ENCODE measurements at regions not wholly inside any gene's neighbourhood (a gene's known extent, or its start where the extent isn't known, plus 50 kb on each side); places are given as distances from the start of the nearest gene placed in this dataset.

DNA sequence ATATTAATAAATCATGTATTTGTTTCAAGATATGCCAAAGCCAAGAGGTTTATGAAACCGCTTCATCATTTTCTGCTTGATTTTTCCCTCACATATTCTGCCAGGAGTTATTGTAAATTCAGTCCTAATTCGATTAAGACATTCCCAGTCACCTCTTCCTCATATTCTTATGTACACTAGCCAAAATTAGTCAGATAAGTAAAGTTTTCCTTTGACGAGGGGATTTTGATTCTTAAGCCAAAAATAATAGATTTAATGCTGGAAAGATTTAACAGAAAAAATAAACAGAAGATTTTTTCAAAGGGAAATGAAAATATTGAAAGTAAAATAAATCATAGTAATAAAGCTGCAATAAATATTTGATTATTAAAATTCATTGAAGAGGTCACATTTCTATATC lies 51.0 kb upstream of the VEGFC start:
- H3K27ac ChIP-seq = no peak overlapping the region
- no peak overlapping the region for H3K4me3 ChIP-seq
- H3K27me3 ChIP-seq (replicated peaks) = no peaks in the 10 kb centered on the region
- H3K9me3 ChIP-seq (replicated peaks) = no peaks in the 10 kb centered on the region
- no peak for DNase-seq (ENCODE audit: low read depth in 1 of 2, low spot score in 2 of 2)
- H3K36me3 ChIP-seq = no peaks in the 10 kb centered on the region
- peaks cover 34% of the 10 kb centered on the region for H3K4me1 ChIP-seq (replicated peaks)

DNA sequence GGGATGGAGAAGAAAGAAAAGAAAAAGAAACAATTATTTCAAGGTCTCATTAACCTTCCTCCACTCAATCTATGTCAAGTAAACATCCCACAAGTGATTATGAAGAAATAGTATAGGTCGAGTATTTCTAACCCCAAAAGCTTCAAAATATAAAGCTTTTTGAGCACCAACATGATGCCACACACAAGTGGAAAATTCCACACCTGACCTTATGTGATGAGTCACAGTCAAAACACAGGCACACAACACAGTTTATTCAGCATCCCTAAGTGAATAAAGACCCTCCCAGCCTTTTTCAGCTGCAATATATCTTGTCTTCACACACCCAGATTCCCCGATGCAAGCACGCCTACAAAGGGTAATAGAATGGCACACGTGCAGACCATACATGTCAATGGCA lies 51.7 kb upstream of the VEGFC start:
- no peak overlapping the region for H3K27ac ChIP-seq
- no peak overlapping the region for H3K4me3 ChIP-seq
- no peak for DNase-seq (ENCODE audit: low read depth in 1 of 2, low spot score in 2 of 2)
- no peaks in the 10 kb centered on the region for H3K9me3 ChIP-seq (replicated peaks)
- no peaks in the 10 kb centered on the region for H3K27me3 ChIP-seq (replicated peaks)
- peaks cover 26% of the 10 kb centered on the region for H3K4me1 ChIP-seq (replicated peaks)
- H3K36me3 ChIP-seq = no peaks in the 10 kb centered on the region

DNA sequence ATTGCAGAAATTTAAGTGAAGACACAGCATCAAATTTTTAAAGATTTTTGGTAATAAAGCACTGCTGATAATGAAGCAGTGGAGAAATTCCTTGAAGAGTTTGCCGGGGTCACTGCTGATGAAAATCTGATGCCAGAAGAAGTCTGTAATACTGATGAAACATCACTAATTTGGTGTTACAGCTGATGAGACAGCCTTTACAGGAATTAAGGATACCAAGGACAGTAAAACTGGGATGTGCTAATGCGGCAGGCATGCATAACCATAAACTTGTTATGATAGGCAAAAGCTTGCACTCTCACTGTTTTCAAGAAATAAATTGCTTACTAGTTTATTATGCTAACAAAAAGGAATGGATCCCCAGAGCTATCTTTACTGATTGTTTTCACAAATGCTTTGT lies 52.9 kb upstream of the VEGFC start:
- Histone ChIP-seq H3K9me3 (replicated peaks) (no peaks in the 10 kb centered on the region), H3K4me3 (no peak overlapping the region), H3K27me3 (replicated peaks) (no peaks in the 10 kb centered on the region), H3K27ac (no peak overlapping the region), H3K36me3 (no peaks in the 10 kb centered on the region), H3K4me1 (replicated peaks) (peaks cover 15% of the 10 kb centered on the region)
- DNase-seq (ENCODE audit: low read depth in 1 of 2, low spot score in 2 of 2) = no peak

DNA sequence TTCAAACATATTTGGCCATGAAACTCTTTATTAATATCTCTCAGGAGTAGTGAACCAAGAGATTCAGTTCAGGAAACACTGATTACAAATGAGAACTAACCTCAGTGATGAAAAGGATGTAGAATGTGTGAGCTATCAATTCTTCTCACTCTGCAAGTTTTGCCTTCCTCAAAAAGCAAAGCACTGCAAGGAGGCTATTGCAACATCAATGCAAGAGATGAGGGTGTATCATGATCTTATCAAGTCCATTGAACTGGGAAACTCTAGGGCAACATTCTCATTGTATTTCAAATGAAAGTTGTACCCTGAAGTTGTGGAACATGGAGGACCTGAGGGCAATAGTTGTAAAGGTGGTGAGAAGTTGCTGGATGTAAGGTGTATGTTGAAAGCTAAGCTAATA lies 56.4 kb upstream of the VEGFC start:
- DNase-seq (ENCODE audit: low read depth in 1 of 2, low spot score in 2 of 2) = no peak
- no peaks in the 10 kb centered on the region for H3K9me3 ChIP-seq (replicated peaks)
- H3K4me1 ChIP-seq (replicated peaks) = no peaks in the 10 kb centered on the region; the same call in 1 of the 2 replicates
- no peaks in the 10 kb centered on the region for H3K36me3 ChIP-seq
- no peak overlapping the region for H3K27ac ChIP-seq
- no peak overlapping the region for H3K4me3 ChIP-seq
- H3K27me3 ChIP-seq (replicated peaks) = no peaks in the 10 kb centered on the region

DNA sequence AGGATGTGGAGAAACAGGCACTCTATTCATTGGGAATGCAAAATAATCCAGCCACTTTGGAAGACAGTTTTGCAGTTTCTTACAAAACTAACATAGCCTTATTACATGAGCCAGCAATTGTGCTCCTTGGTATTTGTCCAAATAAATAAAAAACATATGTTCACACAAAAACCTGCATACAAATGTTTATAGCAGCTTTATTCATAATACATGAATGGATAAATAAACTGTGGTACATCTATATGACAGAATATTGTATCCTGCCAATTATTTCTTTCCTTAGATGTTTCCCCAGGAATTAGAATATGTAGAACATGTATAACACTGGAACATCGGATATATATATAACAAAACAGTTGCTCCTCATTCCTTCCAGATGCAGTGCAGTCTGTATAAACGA lies 57.7 kb upstream of the VEGFC start:
- no peaks in the 10 kb centered on the region for H3K36me3 ChIP-seq

DNA sequence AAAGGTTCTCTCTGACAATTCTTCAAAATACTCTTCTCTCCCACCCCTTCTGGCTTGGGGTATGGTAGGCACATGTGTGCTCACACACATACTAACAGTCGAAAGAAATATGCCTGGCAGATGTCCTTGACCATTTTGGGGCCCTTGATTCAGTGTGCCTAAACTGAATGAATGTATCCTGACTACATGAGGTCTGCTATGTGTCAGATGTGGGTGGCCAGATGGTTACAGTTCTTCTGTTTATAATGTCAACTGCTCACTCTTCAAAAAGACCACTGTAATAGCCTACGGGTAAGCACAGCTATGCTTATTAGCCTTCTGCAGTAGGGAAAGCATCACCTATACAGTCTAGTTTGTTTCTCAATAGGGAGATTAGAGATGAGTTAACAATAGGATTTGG lies 63.7 kb upstream of the VEGFC start:
- H3K9me3 ChIP-seq (replicated peaks) = no peaks in the 10 kb centered on the region
- no peak overlapping the region for H3K27ac ChIP-seq
- no peaks in the 10 kb centered on the region for H3K27me3 ChIP-seq (replicated peaks)
- no peaks in the 10 kb centered on the region for H3K4me1 ChIP-seq (replicated peaks)
- H3K36me3 ChIP-seq = no peaks in the 10 kb centered on the region
- no peak for DNase-seq (ENCODE audit: low read depth in 1 of 2, low spot score in 2 of 2)
- H3K4me3 ChIP-seq = no peak overlapping the region

More for the DNA sequence above, 57.7 kb upstream of the VEGFC start:
- H3K27ac ChIP-seq = no peak overlapping the region
- H3K27me3 ChIP-seq (replicated peaks) = no peaks in the 10 kb centered on the region
- H3K4me1 ChIP-seq (replicated peaks) = no peaks in the 10 kb centered on the region; the same call in 1 of the 2 replicates
- DNase-seq (ENCODE audit: low read depth in 1 of 2, low spot score in 2 of 2) = no peak
- no peaks in the 10 kb centered on the region for H3K9me3 ChIP-seq (replicated peaks)
- H3K4me3 ChIP-seq = no peak overlapping the region

DNA sequence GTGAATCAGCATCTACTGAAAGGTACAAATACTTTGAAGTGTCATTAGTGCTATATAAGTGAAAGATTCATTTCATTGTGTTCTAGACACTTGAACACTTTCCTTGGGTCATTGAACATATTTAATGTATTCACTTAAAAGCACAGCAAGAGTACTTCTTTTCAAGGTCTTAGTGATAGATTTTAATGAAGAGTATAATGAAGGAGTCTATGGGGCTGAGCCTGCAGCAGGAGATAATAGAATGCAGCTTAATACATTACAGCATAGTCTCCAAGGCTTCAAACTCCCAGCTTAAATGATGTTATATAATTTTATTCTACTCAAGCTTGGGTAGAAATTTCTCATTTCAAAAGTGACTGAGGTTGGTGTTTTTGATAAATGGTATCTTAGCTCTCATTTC lies 66.1 kb upstream of the VEGFC start:
- no peak overlapping the region for H3K4me3 ChIP-seq
- no peaks in the 10 kb centered on the region for H3K4me1 ChIP-seq (replicated peaks)
- no peaks in the 10 kb centered on the region for H3K27me3 ChIP-seq (replicated peaks)
- no peaks in the 10 kb centered on the region for H3K36me3 ChIP-seq
- H3K27ac ChIP-seq = no peak overlapping the region
- no peak for DNase-seq (ENCODE audit: low read depth in 1 of 2, low spot score in 2 of 2)
- no peaks in the 10 kb centered on the region for H3K9me3 ChIP-seq (replicated peaks)

DNA sequence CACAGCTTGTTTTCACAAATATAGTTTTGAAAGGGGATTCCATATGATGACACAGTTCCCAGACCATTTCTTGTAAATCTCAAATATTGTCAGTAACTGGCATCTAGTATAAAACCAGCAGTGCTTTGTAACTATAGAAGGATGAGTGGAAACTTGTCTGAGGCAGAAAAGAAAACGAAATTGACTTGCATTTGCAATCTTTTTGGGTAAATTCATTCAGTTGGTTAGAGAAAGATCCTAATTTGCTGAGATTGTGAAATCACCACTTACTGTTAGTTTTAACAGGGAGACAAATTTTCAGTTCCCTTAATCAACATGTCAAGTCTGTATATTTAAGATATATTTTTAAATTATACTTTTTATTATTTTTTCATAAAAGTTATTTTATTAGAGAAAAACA lies 71.5 kb upstream of the VEGFC start:
- Histone ChIP-seq H3K36me3 (no peaks in the 10 kb centered on the region), H3K27ac (no peak overlapping the region), H3K9me3 (replicated peaks) (no peaks in the 10 kb centered on the region), H3K4me3 (no peak overlapping the region), H3K27me3 (replicated peaks) (no peaks in the 10 kb centered on the region), H3K4me1 (replicated peaks) (no peaks in the 10 kb centered on the region)
- no peak for DNase-seq (ENCODE audit: low read depth in 1 of 2, low spot score in 2 of 2)

DNA sequence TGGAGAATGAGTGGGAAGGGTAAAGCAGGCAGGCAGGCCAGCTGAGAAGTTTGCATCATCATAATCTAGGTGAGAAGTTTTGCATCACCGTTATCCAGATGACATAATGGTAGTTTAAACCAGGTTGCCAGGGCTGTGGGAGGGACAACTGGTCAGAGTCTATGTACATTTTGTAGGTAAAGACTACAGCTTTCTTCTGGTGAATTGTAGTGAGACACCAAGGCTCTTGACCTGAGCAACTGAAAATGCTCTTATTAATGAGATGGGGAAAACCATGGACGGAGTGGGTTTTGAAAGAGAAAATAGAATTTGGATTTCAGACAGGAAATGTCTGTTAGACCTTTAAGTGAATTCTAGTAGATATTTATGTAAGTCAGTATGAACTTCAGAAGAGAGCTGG lies 76.0 kb upstream of the VEGFC start:
- no peaks in the 10 kb centered on the region for H3K4me1 ChIP-seq (replicated peaks)
- no peak for DNase-seq (ENCODE audit: low read depth in 1 of 2, low spot score in 2 of 2)
- H3K27me3 ChIP-seq (replicated peaks) = no peaks in the 10 kb centered on the region
- H3K36me3 ChIP-seq = no peaks in the 10 kb centered on the region
- no peak overlapping the region for H3K4me3 ChIP-seq
- no peak overlapping the region for H3K27ac ChIP-seq
- H3K9me3 ChIP-seq (replicated peaks) = no peaks in the 10 kb centered on the region

DNA sequence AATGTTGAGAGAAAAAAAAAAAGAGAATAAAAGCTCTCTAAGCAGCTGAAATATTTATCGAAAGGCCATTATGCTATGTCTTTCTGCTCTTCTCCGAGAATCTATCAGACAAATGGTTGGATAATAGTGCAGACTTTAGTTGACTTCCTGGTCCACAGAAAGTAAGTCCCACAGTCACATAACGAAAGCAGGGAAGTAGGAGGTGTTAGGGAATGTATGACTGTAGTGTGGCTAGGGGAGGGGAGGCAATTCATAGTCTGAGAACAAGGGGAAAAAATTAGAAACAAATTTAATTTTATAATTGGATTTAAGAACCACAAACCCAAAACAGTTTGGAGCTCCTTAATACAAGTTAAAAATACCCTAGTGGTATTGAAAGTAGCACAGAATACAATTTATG lies 79.7 kb upstream of the VEGFC start:
- H3K36me3 ChIP-seq = no peaks in the 10 kb centered on the region
- H3K27ac ChIP-seq = no peak overlapping the region
- H3K27me3 ChIP-seq (replicated peaks) = no peaks in the 10 kb centered on the region
- H3K4me1 ChIP-seq (replicated peaks) = no peaks in the 10 kb centered on the region
- no peak overlapping the region for H3K4me3 ChIP-seq
- no peaks in the 10 kb centered on the region for H3K9me3 ChIP-seq (replicated peaks)
- DNase-seq (ENCODE audit: low read depth in 1 of 2, low spot score in 2 of 2) = no peak

DNA sequence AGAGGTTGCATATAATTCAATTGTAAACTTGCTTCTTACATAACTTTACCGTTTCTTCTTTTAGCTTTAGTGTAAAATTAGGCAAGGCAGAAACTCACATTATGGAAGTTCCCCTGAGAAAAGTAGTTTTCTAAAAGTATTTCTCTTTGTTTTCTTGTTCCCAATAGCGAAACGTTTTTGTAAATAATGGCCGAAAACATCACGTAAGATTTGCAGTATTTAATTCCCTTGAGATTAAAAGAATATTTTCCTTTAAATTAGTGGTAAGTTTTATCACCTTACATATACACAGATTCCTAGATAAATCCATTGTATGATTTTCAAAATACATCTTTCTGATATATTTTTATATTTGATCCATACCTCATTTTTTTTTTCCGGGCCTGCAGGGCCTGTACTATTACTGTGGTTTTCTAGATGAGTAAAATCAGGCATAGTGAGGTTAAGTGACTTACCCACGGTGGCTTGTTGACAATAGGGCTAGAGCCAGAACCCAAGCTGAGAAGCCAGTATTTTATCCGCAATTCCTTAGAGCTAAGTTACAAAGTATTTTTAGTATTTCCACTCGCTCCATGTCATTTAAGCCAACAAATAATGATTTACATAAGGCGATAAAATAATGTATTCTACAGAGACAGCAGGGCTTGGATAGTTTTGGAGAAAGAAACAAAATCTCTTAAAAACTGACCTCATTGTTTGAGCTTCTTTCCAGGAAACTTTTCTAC lies 82.2 kb upstream of the VEGFC start:
- no peaks in the 10 kb centered on the region for H3K36me3 ChIP-seq
- H3K9me3 ChIP-seq (replicated peaks) = no peaks in the 10 kb centered on the region
- H3K27ac ChIP-seq = no peak overlapping the region
- no peaks in the 10 kb centered on the region for H3K4me1 ChIP-seq (replicated peaks)
- DNase-seq (ENCODE audit: low read depth in 1 of 2, low spot score in 2 of 2) = no peak
- H3K4me3 ChIP-seq = no peak overlapping the region
- H3K27me3 ChIP-seq (replicated peaks) = no peaks in the 10 kb centered on the region

DNA sequence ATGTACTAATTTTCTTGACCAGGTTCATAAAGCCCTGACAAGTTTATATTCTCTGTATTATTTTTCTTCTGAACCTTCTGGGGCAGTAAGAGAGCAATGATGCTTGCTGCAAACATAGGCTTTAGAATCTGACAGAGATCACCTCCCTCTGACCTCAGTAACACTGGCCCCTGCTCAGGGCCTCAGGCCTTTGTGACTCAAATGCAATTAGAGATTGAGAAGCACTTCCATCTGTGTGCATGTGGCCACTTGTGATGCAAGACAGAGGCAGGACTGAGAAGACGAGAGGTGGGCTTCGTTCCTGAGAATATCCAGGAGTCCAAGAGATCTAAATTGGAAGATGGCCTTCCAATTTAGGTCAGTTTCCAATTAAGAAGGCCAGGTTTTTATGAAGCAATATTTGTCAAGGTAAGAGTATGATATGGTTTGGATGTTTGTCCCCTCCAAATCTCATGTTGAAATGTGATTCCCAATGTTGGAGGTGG lies 82.8 kb upstream of the VEGFC start:
- Histone ChIP-seq H3K27ac (no peak overlapping the region), H3K4me1 (replicated peaks) (no peaks in the 10 kb centered on the region), H3K4me3 (no peak overlapping the region), H3K27me3 (replicated peaks) (no peaks in the 10 kb centered on the region), H3K9me3 (replicated peaks) (no peaks in the 10 kb centered on the region), H3K36me3 (no peaks in the 10 kb centered on the region)
- no peak for DNase-seq (ENCODE audit: low read depth in 1 of 2, low spot score in 2 of 2)

DNA sequence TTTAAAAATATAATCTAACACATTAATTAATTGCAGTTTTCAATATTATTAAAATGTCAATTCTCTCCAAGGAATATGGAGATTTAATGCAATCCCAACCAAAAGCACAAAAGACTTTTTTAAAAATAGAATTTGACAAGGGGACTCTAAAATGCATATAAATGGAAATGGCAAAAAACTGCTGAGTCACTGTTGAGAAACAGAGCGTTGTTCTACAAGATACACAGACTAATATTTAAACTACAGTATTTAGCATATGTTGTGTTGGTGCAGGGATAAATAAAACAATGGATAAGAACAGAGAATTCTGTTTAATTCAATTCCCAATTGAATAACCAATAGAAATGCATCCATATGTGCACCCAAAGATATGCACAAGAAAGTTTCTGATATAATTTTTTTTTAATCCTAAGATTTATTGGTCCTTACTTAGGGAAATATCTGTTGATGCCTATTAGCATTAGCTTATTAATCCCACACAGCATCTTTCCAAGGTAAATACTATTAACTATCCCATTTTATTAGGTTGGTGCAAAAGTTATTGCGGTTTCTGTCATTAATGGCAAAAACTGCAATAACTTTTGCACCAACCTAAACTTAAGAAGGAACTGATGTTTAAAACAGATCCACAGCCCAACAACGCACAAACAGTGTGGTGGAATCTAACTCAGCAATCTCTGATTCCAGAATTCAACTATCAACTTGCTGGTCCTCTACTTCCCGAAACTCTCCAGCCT lies 86.8 kb upstream of the VEGFC start:
- Histone ChIP-seq H3K27me3 (replicated peaks) (no peaks in the 10 kb centered on the region), H3K36me3 (no peaks in the 10 kb centered on the region), H3K9me3 (replicated peaks) (no peaks in the 10 kb centered on the region), H3K4me3 (no peak overlapping the region), H3K27ac (no peak overlapping the region), H3K4me1 (replicated peaks) (peaks cover 25% of the 10 kb centered on the region)
- no peak for DNase-seq (ENCODE audit: low read depth in 1 of 2, low spot score in 2 of 2)

DNA sequence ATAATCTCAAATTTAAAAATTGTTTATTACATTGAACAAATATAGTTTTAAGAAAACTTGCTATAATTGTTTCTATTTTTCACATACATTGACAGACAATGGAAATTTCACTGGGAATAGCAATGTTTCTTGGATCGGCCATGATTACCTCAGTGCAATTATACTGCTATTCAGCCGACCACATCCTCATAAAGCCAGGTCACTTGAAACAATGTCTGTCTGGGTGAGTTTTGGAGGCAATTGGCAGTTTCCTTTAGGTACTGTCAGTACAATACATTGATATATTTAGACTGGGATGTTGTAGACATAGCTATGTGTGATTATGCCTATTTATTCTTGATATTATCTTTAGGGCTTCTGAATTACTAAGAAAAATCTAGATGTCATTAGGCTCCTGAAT lies 89.5 kb upstream of the VEGFC start:
- no peak overlapping the region for H3K4me3 ChIP-seq
- peak in 1 of 2 experiments; percentile 26 for DNase-seq (ENCODE audit: low read depth in 1 of 2, low spot score in 2 of 2)
- no peaks in the 10 kb centered on the region for H3K27me3 ChIP-seq (replicated peaks)
- no peaks in the 10 kb centered on the region for H3K36me3 ChIP-seq
- H3K27ac ChIP-seq = peak overlapping the region; percentile 56
- H3K9me3 ChIP-seq (replicated peaks) = no peaks in the 10 kb centered on the region
- peaks cover 32% of the 10 kb centered on the region for H3K4me1 ChIP-seq (replicated peaks)

All from SJSA1 (cell line).